Smooth muscle cell (in vitro differentiated cells): ENCODE measurements at regions not wholly inside any gene's neighbourhood (a gene's known extent, or its start where the extent isn't known, plus 50 kb on each side); places are given as distances from the start of the nearest gene placed in this dataset.
"Not testable (repeated sequence)": the region's sequence is repeated elsewhere in the genome, so short reads cannot be mapped to it uniquely, and the experiment has no call there.

Experiments
- DNase-seq: peaks from one replicate; lab custom pipeline; 2025; ENCODE audit not compliant: unreplicated experiment; lab: John Stamatoyannopoulos, UW
- H2AFZ ChIP-seq: fragments of 200-600 bp; sonication (generic); 2 replicates; pipeline ENCODE4 v1.6.0; 2016; ENCODE audit warnings: antibody characterized with exemption, low read depth, mild to moderate bottlenecking
- H3F3A ChIP-seq: fragments of 200-600 bp; sonication (generic); 2 replicates; pipeline ENCODE4 v1.6.0; 2017; ENCODE audit warnings: antibody characterized with exemption, low read depth
- H3K27ac ChIP-seq: fragments of 200-600 bp; sonication (generic); 2 replicates; pipeline ENCODE4 v1.5.1; 2016; ENCODE audit warnings: low read depth, mild to moderate bottlenecking
- H3K27me3 ChIP-seq: fragments of 200-600 bp; sonication (generic); 2 replicates; pipeline ENCODE4 v1.6.1; 2016; ENCODE audit warnings: low read depth, mild to moderate bottlenecking
- H3K36me3 ChIP-seq: fragments of 200-600 bp; sonication (generic); 2 replicates; pipeline ENCODE4 v1.5.1; 2016; ENCODE audit warnings: low read depth
- H3K4me1 ChIP-seq: fragments of 200-600 bp; sonication (generic); 2 replicates; pipeline ENCODE4 v1.5.1; 2016; ENCODE audit warnings: low read depth
- H3K4me2 ChIP-seq: fragments of 200-600 bp; sonication (generic); 2 replicates; pipeline ENCODE4 v1.6.0; 2016; ENCODE audit warnings: mild to moderate bottlenecking
- H3K4me3 ChIP-seq: fragments of 200-600 bp; sonication (generic); 2 replicates; pipeline ENCODE4 v1.5.1; 2016; ENCODE audit warnings: mild to moderate bottlenecking
- H3K79me2 ChIP-seq: fragments of 200-600 bp; sonication (generic); 2 replicates; pipeline ENCODE4 v1.6.0; 2016; ENCODE audit warnings: low read depth, mild to moderate bottlenecking
- H3K9ac ChIP-seq: fragments of 200-600 bp; sonication (generic); 2 replicates; pipeline ENCODE4 v1.6.0; 2016; ENCODE audit warnings: low read depth
- H3K9me3 ChIP-seq: fragments of 200-600 bp; sonication (generic); replicated peaks from 2 replicates; pipeline ENCODE4 v1.5.1; 2016; ENCODE audit warnings: low read depth
- H4K20me1 ChIP-seq: fragments of 200-600 bp; sonication (generic); 2 replicates; pipeline ENCODE4 v1.6.0; 2016; ENCODE audit warnings: low read depth
- WGBS: methylation state at CpG from one replicate; pipeline ENCODE4 v1.1.7; 2016; ENCODE audit warnings: low lambda C conversion rate; 5-methylcytosine and 5-hydroxymethylcytosine counted together
- TF ChIP-seq, protein P1 (sequence below): fragments of 200-600 bp; sonication (generic); IDR thresholded peaks from 2 replicates; pipeline ENCODE4 v1.5.1; 2017; ENCODE audit warnings: borderline replicate concordance, mild to moderate bottlenecking, antibody characterized with exemption; ENCODE audit not compliant: insufficient read depth, poor library complexity, severe bottlenecking

DNA sequence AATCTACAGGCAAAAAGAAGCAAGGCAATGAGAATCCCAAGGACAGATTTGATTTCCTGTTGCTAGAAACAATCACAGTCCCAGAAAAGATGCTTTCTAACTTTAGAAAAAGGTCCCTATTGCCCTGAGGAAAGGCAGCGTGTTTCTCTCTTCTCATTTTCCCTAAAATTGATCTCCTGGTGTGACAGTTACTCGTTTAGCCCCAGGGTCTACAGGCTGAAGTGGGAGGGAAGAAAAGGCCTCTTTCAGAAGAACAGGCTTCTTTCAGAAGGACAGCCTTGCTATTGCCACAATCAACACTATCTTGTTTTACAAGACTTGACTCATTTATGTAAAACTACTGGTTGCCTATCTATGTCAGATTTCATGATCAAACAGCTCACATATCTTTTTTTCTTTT is 121.8 kb upstream of the OR4E1 start:
- Histone ChIP-seq H3K36me3 (no peaks in the 10 kb centered on the region), H3K9me3 (no peaks in the 10 kb centered on the region), H3K4me2 (no peak overlapping the region), H2AFZ (no peak overlapping the region), H3F3A (no peaks in the 10 kb centered on the region), H3K79me2 (no peaks in the 10 kb centered on the region), H3K9ac (no peak overlapping the region), H3K4me1 (no peaks in the 10 kb centered on the region), H3K27me3 (no peaks in the 10 kb centered on the region), H3K4me3 (no peak overlapping the region), H3K27ac (no peak overlapping the region), H4K20me1 (no peaks in the 10 kb centered on the region)
- TF ChIP-seq, protein P1, sequence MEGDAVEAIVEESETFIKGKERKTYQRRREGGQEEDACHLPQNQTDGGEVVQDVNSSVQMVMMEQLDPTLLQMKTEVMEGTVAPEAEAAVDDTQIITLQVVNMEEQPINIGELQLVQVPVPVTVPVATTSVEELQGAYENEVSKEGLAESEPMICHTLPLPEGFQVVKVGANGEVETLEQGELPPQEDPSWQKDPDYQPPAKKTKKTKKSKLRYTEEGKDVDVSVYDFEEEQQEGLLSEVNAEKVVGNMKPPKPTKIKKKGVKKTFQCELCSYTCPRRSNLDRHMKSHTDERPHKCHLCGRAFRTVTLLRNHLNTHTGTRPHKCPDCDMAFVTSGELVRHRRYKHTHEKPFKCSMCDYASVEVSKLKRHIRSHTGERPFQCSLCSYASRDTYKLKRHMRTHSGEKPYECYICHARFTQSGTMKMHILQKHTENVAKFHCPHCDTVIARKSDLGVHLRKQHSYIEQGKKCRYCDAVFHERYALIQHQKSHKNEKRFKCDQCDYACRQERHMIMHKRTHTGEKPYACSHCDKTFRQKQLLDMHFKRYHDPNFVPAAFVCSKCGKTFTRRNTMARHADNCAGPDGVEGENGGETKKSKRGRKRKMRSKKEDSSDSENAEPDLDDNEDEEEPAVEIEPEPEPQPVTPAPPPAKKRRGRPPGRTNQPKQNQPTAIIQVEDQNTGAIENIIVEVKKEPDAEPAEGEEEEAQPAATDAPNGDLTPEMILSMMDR: no peak
- 33% methylated on average over 2 of the region's 2 CpGs for WGBS
- DNase-seq: no peak

DNA sequence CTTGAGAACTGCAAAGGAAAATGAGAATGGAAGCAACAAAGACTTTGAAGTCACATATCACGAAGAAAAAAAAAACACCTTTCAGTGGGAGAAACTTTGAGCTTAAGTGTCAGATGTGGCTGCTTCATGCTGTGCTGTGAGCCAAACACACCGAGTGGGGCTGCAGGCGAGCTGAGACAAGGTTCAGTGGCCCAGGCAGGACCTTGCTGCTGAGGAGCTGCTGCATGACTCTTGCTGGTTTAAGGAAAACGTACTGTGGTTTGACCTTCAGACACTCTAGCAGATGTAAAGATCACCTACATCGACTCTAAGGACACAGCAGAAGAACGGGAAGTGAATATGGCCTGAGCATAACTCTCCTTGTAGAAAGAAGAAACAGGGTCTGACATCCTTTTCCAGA is 118.1 kb upstream of the OR4E1 start:
- Histone ChIP-seq H3K4me2 (no peak overlapping the region), H3K36me3 (no peaks in the 10 kb centered on the region), H3F3A (no peaks in the 10 kb centered on the region), H3K4me3 (no peak overlapping the region), H3K27me3 (no peaks in the 10 kb centered on the region), H3K27ac (no peak overlapping the region), H2AFZ (no peak overlapping the region), H4K20me1 (no peaks in the 10 kb centered on the region), H3K9me3 (no peaks in the 10 kb centered on the region), H3K9ac (no peak overlapping the region), H3K4me1 (no peaks in the 10 kb centered on the region), H3K79me2 (no peaks in the 10 kb centered on the region)
- DNase-seq: no peak
- 69% methylated on average over 6 of the region's 6 CpGs for WGBS
- TF ChIP-seq, protein P1: no peak

DNA sequence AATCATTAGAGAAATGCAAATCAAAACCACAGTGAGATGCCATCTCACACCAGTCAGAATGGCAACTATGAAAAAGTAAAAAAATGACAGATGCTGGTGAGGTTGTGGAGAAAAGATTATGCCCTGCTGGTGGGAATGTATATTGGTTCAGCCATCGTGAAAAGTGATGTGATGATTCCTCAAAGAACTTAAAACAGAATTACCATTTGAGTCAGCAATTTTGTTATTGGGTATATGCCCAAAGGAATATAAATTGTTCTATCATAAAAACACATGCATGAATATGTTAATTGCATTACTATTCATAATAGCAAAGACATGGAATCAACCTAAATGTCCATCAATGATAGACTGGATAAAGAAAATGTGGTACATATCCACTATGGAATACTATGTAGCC is 115.1 kb upstream of the OR4E1 start:
- not testable (repeated sequence) for H3K4me3 ChIP-seq, DNase-seq, H3K9ac ChIP-seq, H3K36me3 ChIP-seq, H3K9me3 ChIP-seq, H2AFZ ChIP-seq, H3K4me2 ChIP-seq, H3K79me2 ChIP-seq, H4K20me1 ChIP-seq, H3F3A ChIP-seq, H3K27me3 ChIP-seq, H3K4me1 ChIP-seq, H3K27ac ChIP-seq
- WGBS: 68% methylated on average over 1 of the region's 1 CpG

DNA sequence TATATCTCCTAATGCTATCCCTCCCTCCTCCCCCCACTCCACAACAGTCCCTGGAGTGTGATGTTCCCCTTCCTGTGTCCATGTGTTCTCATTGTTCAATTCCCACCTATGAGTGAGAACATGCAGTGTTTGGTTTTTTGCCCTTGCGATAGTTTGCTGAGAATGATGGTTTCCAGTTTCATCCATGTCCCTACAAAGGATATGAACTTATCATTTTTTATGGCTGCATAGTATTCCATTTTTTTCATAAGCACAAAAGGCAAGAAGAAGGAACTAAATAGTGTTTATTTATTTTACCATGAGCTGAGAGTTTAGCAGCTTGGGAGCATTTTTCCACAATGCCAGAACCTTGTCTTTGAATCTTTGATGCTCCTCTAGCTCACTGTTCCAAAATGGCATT is 113.6 kb upstream of the OR4E1 start:
- not testable (repeated sequence) for H3K79me2 ChIP-seq, H3K27me3 ChIP-seq, DNase-seq, H3K9ac ChIP-seq, H3K36me3 ChIP-seq, H3F3A ChIP-seq, H2AFZ ChIP-seq, H3K27ac ChIP-seq, H4K20me1 ChIP-seq, H3K4me3 ChIP-seq, H3K4me1 ChIP-seq, H3K4me2 ChIP-seq, H3K9me3 ChIP-seq
- 91% methylated on average over 1 of the region's 1 CpG for WGBS

DNA sequence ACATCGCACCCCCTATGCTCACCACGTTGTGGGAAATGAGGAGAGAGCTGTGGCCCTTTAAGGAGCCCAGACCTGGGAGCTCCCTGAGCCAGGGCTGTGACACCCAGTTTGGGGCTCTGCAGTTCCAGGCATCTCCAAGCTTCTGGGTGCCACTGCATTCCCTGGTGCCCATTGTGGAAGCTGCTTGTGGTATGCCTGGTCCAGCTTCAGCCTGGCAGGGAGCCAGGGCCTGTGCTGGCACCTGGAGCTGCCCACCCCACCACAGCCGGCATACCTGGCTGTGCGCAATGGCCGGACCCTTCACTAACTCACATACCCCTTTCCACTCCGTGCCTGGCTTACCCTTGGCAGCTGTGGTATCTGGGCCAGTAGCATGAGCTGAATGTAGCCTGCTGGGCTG is 107.9 kb upstream of the OR4E1 start:
- H3K4me2 ChIP-seq: no peak overlapping the region
- H3K36me3 ChIP-seq: no peaks in the 10 kb centered on the region
- no peak overlapping the region for H3K9ac ChIP-seq
- H3F3A ChIP-seq: no peaks in the 10 kb centered on the region
- TF ChIP-seq, protein P1: no peak
- no peaks in the 10 kb centered on the region for H4K20me1 ChIP-seq
- H3K4me3 ChIP-seq: no peak overlapping the region
- no peak for DNase-seq
- 92% methylated on average over 6 of the region's 6 CpGs for WGBS
- no peak overlapping the region for H3K27ac ChIP-seq
- H3K27me3 ChIP-seq: peaks cover 3% of the 10 kb centered on the region
- H2AFZ ChIP-seq: no peak overlapping the region
- H3K9me3 ChIP-seq: no peaks in the 10 kb centered on the region
- no peaks in the 10 kb centered on the region for H3K4me1 ChIP-seq
- H3K79me2 ChIP-seq: no peaks in the 10 kb centered on the region
